Stimulated activated naive CD4-positive, alpha-beta T cell treated with Interleukin-2 at 50 U/mL for 16 hours (primary cell): ENCODE measurements at regions not wholly inside any gene's neighbourhood (a gene's known extent, or its start where the extent isn't known, plus 50 kb on each side); places are given as distances from the start of the nearest gene placed in this dataset.
"Not testable (repeated sequence)": the region's sequence is repeated elsewhere in the genome, so short reads cannot be mapped to it uniquely, and the experiment has no call there.

ENCODE experiments used
- DNase-seq: peaks from one replicate; lab custom pipeline; 2025; lab: John Stamatoyannopoulos, UW

GRCh38 chr3:6273878-6274277, 587.0 kb upstream of the GRM7 start:
- no peak for DNase-seq

- DNase-seq = no peak
Measured at GRCh38 chr3:6281662-6282061, 579.3 kb upstream of the GRM7 start.

- no peak for DNase-seq
Measured at GRCh38 chr3:6282918-6283317, 578.0 kb upstream of the GRM7 start.

GRCh38 chr3:6287088-6287875, 573.6 kb upstream of the GRM7 start:
- DNase-seq = no peak

DNA sequence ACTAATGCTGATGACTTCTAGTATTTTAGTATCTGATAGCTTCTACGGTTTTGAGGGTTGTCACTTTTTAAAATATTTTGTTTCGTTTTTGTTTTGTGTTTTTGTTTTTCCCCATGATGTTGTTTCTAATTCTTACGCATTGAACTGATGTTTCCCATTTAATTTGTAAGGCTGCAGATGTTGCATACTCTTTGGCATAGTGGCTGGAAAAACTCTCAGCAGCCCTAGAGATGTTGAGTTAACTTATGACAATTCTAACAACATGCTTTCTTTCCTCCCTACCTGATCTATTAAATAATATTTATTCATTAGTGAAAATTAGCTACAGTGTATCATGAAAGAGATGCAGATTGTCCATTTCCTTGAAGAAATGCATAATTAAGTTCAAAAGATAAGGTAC, 559.3 kb upstream of the GRM7 start:
- DNase-seq = no peak

- no peak for DNase-seq
Measured at GRCh38 chr3:6315906-6316305, 545.0 kb upstream of the GRM7 start.

- no peak for DNase-seq
Measured at GRCh38 chr3:6321999-6322398, 538.9 kb upstream of the GRM7 start.

DNA sequence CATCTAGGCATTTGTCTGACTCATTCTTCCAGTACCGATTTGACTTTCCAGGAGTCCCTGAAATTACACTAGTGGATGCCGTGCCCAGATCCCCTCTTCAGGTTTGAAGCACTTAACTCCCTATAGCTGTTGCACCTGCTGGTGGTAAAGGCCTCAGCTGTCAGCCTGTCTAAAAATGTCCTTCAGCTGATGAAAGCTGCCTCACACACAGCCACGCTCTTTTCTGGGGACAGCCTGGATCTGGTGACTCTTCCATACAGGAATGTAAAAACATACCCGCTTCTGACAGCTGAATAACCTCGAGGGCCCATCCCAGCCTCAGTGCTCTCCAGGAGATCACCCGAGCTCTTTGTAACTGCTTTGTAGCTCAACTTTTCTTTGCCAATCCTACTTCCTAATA, 534.1 kb upstream of the GRM7 start:
- no peak for DNase-seq

DNA sequence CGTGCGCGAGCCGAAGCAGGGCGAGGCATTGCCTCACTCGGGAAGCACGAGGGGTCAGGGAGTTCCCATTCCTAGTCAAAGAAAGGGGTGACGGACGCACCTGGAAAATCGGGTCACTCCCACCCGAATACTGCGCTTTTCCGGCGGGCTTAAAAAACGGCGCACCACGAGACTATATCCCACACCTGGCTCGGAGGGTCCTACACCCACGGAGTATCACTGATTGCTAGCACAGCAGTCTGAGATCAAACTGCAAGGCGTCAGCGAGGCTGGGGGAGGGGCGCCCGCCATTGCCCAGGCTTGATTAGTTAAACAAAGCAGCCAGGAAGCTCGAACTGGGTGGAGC, 520.0 kb upstream of the GRM7 start:
- not testable (repeated sequence) for DNase-seq

GRCh38 chr3:6351752-6352151, 509.2 kb upstream of the GRM7 start:
- DNase-seq = no peak

GRCh38 chr3:6354653-6355052, 506.3 kb upstream of the GRM7 start:
- DNase-seq = no peak

GRCh38 chr3:6362406-6362805, 498.5 kb upstream of the GRM7 start:
- no peak for DNase-seq

DNA sequence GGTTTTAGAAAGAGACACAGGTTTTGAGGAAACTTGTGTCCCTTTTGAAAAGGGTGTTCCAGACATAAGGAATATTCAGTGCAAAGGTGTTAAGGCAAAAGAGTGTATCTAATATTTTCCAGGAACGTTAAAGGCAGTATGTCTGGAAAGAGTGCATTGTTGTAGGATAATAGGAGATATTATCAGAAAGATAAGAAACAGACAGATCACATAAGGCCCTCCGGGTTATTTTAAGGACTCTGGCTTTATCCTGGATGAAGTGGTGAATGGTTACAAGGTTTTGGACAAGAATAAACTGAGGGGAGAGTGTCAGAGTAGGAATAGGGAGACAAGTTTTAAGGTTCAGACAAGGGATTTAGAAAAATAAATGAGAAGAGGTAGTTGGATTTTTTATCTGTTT, 493.7 kb upstream of the GRM7 start:
- DNase-seq = no peak

- no peak for DNase-seq
Measured at GRCh38 chr3:6392123-6392522, 468.8 kb upstream of the GRM7 start.

- DNase-seq = no peak
Measured at GRCh38 chr3:6394944-6395343, 466.0 kb upstream of the GRM7 start.

DNA sequence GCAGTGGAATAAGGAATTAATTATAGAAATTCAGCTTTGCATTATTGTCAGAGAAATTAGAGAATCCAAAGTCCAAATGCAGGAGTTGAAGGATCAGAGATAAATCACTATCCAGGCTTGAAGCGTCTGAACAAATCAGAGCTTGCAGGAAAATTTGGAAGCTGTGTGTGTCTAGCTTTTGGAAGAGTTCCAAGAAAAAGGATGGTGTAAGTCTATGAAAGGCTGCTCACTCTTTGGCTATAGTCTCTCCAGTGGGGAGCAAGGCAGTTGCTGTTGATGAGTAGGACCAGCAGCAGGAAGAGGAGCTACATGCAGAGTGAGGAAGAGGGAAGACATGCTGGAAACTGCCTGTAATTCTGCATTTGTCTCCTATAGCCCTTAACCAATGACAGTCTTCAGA, 464.3 kb upstream of the GRM7 start:
- no peak for DNase-seq

DNA sequence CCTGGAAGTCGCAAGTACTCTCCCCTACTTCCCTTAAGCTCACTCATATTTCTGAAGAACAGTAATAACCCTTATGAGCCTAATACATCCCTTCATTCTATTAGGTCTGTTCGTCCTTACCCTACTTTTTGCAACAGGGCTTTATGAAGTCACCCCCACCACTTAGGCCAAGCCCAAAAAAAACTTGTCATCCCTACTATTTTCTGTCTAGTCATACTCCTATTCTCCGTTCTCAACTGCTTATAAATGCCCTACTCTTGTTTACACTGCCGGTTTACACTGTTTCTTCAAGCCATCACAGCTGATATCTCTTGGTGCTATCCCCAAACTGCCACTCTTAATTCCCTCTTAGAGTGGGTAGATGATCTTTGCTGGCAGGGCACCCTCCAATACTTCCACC, 458.2 kb upstream of the GRM7 start:
- DNase-seq = not testable (repeated sequence)

GRCh38 chr3:6406923-6407322, 454.0 kb upstream of the GRM7 start:
- not testable (repeated sequence) for DNase-seq

- DNase-seq = no peak
Measured at GRCh38 chr3:6416049-6416661, 444.8 kb upstream of the GRM7 start.

GRCh38 chr3:6417174-6417573, 443.7 kb upstream of the GRM7 start:
- DNase-seq = no peak

DNA sequence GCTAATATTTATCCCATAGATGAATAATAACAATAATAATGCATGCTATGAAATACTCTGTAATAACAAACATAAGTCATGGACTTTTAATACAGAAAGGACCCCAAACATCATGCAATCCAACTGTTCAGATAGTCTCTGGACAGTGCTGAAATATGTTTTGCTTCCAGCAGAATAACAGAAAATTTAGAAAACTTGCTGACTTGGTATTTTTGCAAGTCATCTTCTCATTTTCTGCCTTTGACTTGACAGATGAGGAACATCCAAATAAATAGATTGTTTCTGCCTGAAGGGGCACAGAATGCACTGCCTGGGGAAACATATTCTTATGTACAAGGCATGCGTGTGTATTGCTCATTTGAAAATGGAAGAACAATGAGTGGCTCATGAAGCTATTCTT, 442.4 kb upstream of the GRM7 start:
- no peak for DNase-seq

DNA sequence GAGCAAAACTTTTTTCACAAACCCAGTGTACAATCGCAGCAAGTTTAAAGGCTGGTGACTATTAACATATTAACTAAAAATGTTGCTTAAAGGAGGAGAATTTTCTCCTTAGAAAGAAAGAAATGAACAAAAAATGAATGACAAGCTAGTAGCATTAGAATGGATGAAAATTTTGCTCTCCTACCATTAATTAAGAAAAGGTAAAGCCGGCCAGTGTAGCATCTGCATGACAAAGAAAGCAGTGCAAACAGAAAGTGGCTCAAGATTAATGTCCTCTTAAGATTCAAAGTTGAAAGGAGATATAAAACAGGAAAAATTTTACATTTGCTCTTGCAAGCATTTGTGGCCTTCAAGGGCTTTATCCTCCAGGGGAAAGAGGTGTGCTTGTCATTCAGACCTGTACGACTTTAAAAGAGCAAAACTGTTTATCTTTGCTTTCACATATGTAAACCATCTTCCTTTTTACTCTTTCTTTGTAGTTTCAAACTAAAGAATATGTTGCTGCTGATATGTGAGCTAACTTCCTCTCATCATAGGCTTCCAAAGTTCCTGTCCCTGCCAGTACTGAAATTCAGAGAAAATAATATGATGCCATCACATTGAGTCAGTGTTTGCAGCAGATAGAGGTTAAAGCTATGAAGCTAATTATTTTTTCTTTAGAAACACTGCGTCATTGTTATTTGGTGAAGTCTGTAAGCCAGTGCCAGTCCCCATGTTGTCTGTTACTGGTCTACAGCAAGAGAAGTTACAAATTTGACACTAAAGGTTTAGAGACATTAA, 439.1 kb upstream of the GRM7 start:
- no peak for DNase-seq

DNA sequence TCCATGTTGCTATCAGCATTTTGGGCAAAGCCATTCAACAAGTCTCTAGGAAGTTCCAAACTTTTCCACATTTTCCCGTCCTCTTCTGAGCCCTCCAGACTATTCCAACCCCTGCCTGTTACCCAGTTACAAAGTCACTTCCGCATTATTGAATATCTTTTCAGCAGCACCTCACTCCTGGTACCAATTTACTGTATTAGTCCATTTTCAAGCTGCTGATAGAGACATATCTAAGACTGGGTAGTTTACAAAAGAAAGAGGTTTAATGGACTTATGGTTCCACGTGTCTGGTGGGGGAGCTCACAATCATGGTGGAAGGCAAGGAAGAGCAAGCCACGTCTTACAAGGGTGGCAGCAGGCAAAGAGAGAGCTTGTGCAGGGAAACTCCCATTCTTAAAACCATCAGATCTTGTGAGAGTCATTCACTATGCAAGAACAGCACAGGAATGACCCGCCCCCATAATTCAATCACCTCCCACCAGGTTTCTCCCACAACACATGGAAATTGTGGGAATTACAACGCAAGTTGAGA, 435.6 kb upstream of the GRM7 start:
- no peak for DNase-seq
